GM19240 (cell line): ENCODE measurements at regions not wholly inside any gene's neighbourhood (a gene's known extent, or its start where the extent isn't known, plus 50 kb on each side); places are given as distances from the start of the nearest gene placed in this dataset.
"Not testable (repeated sequence)": the region's sequence is repeated elsewhere in the genome, so short reads cannot be mapped to it uniquely, and the experiment has no call there.

Experiments used
- DNase-seq: peaks from one replicate; pipeline ENCODE4 v3.0.0; 2011; ENCODE audit warnings: low spot score; ENCODE audit not compliant: insufficient read length

DNA sequence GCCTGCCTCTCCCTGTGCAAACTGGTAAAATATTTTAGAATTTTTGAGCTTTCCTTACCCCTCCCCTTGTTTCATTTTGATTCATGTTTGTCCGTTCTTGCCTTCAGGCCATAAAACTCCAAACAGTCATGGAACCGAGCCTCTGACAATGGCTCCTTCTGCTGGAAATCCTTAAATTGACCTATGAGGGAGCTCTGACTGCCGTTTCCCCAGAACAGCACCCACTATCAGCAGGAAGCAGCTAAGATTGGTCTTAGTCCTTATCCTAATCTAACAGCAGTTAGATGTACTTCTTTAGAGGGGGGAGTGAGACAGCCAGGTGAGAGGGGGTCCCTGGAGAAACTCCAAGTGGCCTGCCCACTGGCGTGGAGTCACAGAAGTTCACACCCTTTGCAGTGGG, 106.7 kb downstream of the FAM174A start:
- DNase-seq = no peak

DNA sequence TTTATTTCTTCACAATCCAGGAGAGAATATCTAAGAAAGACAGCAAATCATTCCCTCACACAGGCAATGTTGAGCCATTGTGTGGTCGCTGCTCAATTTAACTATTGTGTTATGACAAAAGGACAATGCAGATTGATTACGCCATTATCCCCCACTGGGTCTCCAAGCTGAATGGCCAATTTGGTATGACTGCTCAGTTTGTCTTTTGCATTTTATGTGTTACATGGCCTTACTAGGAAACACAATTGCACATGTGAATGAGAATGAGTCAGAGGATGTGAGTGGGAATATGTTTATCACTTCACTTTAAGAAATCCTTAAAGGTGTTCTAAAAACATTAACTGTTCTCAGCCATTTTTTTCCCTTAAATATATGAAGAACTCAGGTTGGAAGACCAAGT, 108.3 kb downstream of the FAM174A start:
- no peak for DNase-seq

DNA sequence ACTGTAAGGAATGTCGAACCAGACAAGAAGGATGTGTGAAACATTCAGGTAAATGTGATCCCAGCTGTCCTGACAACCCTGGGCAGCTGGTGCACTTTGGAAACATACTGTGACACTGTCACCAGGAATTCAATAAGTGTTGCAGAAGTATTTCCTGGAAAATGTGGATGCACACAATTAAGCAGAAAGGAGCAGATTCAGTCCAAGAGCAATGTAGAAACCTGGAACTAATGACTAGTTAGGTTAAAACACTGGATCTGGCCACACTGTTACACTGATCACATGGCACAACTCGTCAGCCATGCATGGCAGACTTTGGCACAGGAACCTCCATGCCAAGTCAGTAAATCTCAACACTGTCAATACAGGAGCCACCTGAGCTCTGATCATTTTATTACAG, 109.0 kb downstream of the FAM174A start:
- no peak for DNase-seq

DNA sequence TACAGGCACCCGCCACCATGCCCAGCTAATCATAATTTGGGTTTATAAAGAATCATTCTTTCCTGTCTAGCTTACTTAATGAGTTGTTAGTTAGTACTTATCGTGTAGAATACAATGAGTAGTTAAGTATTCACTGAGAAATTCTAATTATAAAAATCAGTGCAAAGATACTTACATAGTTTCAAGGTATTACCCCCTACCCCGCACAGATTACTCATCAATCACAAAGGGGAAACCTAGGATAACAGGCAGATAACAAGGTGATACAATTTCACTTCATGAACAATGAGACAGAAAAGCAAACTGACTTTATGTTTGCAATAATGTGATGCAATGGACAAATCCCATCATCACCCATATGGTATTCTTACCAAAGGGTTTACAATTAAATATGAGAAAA, 109.6 kb downstream of the FAM174A start:
- no peak for DNase-seq

DNA sequence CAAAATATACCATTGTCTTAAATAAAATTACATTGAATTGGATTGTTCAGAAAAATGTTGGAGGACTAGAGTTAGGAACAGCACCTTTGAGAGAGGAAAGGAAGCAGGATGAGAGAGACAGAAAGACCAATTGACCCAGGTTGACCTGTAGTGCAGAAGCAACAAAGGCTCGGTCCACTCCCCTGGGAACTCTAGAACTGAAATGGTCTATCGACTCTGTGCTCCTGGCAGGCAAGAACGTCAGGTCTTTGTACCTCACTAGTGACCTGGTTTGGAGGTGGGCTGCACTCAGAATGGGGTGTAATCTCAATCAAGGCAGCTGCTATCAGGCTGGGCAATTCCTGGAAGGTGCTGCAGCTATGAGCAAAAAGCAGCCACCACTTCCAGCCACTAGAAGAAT, 110.8 kb downstream of the FAM174A start:
- no peak for DNase-seq

DNA sequence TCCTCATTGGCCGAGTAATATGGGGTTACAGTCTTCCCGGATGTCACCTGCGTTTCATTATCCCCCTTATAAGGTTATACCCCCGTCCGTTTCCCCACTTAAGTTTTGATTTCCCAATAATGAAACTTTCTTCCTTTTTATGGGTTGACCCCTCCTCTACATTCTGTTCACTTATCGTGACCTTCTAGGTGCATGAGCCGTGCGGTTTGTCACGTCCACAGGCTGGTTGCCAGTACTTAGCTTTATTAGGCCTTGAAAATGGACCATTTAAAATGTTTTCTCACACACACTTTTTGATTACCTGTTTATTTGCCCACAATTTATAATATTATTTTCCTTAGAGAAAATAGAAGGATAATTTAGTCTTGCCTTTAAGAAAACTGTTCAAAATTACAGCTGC, 111.5 kb downstream of the FAM174A start:
- no peak for DNase-seq

DNA sequence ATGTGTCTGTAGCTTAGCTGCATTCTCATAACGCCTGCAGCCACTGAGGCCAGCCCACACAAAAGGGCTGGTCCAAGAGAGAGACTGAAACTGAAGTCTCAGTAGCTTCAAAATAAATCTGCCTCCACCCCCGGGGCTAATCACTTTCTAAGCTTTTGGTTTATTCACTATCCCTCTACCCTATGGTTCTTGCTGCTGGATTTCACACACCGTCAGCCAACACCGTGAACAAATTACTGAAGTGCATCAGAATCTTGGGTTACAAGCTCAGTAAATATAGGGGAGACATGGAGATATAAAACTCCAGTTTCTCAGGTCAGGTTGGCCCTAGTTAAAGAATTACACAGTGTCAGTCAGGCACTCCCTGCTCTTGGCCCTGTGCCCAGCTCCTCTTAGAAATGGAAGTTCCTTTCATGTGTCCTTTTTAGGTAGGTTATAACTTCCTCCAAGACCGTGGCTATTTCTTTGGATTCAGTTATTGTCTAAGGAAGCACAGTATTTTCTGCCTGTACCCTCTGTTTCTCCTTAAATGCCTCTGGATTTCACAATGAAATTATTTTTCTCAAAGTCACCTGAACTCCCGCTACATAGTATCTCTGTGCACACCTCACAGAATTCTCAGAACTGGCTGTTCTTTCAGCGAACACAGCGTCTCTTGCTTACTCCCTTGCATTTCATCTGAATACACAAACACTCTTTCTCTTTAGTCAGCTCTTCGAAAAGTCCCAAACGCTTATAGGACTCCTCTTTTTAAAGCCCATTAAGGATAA, 112.5 kb downstream of the FAM174A start:
- no peak for DNase-seq

DNA sequence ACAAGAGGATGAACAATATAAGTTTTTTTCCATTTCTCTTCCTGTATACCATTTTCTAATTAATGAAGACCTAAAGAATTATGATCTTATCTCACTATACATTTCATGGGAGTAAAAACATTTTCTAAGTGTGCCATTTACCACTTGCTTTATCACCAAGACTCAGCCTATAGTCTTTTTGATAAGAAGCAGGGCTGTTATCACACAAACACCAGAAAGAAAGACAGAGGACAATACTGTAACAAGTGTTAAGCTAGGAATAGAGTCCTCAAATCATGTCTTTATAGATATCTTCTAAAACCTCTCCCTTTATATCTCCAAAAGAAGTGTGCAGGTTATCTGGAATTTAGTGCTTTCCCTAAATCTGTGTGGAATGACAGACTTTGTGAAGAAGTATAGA, 119.7 kb downstream of the FAM174A start:
- DNase-seq = no peak

DNA sequence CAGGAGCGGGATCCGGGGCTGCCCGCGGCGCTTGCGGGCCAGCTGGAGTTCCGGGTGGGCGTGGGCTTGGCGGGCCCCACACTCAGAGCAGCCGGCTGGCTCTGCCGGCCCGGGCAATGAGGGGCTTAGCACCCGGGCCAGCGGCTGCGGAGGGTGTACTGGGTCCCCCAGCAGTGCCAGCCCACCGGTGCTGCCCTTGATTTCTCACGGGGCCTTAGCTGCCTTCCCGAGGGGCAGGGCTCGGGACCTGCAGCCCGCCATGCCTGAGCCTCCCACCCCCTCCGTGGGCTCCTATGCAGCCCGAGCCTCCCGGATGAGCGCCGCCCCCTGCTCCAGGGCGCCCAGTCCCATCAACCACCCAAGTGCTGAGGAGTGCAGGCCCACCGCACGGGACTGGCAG, 121.6 kb downstream of the FAM174A start:
- not testable (repeated sequence) for DNase-seq

DNA sequence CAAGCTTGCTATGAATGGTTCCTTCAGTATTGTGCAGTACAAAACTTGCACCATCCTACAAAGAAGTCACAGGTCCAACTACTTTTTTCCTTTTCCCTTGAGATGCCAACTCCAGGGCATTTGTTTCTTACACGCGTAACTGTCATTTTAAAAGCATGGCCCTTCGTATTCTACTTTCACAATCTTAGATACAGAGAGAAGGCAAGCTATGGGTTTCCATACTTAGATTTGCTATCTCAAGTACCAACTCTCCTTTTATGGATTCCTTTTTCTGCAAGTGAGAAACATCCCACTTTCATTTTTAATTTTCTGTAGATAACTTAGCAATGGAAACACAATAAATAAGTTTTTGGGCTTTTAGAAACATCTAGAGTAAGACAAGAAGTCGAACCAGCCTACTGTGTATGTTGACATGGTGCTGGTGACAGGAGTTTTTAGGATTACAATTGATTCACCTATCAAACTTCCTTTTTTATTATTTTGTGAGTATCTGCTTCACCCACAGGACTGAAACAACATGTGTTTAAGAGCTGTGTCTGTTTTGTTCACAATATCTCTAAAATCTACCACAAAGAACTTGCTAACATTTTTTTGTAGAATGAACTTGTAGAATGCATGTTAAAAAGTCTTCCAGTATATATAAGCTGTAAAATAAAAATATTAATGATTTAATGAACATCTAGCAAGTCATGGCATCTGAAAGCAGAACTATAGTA, 124.1 kb downstream of the FAM174A start:
- DNase-seq = no peak

DNA sequence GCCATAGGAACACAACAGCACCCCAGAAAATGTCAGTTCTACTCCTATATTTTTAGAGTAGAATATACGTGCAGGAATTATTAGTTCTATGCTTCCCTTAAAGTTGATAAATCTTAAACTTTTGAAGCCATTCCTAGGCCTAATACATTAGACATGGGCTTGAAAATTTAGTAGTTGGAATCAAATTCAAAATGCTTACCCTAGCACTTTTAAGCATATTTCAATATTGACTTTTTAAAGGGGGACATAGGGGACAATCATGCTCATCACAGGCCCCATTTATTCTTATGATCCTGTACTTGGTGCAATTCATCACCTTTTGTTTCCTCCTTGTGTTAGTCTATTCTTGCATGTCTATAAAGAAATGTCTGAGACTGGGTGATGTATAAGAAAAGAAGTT, 129.0 kb downstream of the FAM174A start:
- no peak for DNase-seq

DNA sequence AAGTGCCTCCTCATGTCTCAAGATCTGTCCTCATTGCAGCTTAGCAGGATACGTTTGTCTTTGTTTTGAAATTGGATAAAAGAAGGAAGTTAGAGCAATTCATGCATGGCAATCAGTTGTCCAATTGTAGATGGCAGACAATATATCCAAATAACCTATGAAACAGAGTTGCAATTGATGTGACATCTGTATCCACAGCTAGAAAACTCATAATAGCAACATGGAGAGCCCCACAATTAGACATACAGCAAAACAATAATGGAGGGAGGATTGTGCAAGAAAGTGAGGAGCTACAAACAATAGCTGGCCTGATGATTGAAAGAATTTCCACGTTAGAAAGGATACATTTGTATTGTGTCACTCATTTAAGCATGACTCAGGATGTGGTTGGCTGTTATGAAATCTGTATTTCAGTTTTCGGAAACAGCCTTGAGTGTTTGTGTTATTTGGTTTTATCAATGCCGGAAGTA, 132.0 kb downstream of the FAM174A start:
- DNase-seq = no peak

DNA sequence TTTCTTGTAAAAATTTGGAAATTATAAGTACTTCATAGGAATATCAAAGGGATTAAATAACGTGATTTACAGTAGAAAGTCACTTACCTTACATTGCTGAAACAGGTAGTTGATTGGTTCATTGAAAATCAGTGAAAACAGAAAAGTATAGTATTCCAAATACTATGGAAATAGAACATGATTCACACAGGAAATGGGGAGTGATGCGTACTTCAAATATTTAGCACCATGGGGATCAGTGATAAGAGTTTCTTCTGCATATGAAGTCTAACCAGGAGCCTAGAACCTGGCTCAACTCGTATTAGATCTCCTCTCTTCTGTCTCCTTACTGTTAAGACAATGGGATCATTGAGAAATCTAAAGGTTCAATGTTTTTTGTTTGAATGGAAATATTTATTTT, 133.3 kb downstream of the FAM174A start:
- no peak for DNase-seq

DNA sequence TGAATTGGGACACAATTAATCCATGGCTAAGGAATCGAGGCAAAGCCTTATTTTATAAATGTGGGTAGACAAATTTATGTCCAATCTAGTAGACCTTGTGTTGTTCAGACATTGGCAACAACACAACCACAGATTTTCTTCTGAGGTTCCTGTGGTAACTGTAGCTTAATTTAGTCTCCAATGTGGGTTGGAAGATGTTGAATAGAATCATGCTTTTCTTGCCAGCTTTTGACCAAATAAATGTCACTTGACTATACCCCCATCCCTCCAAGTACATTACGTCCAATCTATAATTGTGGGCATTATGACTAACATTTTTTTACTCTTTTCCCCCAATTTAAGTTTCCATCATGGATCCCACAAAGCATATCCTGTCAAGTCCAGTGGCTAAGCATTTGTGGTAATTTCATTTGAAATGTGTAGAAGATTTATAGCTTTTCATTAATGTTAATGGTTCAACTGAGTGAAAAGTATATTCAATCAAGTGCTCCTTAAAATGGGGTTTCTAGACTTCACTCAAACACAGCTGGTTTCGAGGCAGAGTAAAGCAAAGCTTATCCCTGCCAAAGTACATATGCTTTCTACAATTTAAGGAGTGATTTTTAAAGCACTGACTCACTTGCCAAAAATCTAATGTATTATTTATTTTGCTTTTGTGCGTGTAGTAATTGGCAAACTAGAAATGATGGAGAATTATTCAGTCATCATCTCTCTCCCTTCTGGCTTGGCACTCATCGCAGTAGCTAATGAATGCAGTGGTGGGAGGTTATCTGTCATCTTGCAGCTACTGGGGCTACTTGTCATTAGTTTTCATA, 141.8 kb downstream of the FAM174A start:
- DNase-seq = no peak

DNA sequence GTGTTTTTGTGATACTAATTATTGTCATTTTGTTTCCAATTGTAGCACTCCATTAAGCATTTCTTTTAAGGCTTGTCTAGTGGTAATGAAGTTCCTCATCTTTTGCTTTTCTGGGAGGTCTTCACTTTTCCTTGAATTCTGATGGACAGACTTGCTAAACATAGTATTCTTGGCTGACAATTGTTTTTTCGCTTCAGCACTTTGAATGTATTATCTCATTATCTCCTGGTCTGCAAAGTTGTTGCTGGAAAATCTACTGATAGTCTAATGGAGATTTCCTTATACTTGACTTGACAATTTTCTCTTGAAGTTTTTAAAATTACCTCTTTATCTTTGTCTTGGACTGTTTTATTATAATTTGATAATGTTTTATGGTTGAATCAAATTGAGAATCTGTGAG, 147.5 kb downstream of the FAM174A start:
- no peak for DNase-seq

DNA sequence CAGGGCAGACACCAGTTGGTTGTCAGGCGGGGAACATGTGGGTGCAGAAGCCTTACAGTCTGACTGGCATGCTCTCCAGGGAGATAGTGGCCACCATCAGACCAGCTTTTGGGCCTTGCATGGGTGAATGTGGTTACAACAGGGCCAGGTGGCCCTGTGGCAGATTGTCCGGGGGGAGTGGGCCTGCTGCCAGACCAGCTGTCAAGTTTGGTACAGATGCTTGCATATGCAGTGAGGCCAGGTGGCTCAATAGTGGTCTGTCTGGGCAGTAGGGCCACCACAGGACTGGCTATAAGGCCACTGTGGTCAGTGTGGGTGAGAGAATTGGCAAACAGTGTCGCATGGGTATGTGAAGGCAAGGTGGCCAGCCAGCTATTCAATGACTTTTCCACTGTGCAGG, 148.7 kb downstream of the FAM174A start:
- no peak for DNase-seq

DNA sequence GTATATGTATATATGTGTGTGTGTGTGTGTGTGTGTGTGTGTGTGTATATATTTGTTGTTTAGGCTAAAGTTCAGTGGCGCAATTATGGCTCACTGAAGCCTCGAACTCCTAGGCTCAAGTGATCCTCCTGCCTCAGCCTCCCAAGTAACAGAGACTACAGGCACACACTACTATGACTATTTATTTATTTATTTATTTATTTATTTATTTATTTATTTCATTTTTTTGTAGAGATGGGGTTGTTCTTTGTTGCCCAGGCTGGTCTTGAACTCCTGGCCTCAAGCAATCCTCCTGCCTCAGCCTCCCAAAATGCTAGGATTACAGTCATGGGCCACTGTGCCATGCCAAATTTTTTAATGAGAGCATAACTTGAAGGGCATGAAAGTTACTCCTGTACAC, 149.9 kb downstream of the FAM174A start:
- not testable (repeated sequence) for DNase-seq

DNA sequence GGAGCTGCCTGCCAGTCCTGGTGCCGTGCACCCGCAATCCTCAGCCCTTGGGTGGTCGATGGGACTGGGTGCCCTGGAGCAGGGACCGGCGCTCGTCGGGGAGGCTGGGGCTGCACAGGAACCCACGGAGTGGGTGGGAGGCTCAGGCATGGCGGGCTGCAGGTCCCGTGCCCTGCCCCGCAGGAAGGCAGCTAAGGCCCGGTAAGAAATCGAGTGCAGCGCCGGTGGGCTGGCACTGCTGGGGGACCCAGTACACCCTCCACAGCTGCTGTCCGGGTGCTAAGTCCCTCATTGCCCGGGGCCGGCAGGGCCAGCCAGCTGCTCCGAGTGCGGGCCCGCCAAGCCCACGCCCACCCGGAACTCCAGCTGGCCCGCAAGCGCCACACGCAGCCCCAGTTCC, 153.7 kb downstream of the FAM174A start:
- DNase-seq = not testable (repeated sequence)

DNA sequence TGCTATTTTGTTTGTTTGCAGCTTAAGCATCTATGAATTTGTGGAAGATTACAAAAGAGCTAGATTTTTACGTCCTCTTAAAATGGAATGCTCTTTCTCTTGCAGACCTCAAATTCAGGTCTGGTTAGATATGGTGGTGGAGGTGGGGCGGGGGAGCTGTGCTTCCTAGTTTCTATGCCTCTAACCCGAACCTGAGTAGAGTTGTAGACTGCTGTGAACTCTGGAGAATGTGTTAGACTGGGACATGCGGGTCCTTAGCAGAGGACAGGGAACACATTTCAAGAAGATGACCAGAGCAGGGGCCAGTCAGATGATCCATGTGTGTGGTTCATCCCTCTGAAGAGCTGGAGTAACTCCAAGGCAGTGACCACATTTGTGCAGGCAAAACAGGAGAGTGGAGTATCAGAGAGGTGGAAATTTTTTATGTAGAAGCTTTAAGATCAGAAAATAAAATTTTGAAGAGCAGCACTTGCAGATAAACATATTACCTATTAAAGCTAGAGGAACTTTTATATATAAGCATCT, 154.9 kb downstream of the FAM174A start:
- DNase-seq = no peak

DNA sequence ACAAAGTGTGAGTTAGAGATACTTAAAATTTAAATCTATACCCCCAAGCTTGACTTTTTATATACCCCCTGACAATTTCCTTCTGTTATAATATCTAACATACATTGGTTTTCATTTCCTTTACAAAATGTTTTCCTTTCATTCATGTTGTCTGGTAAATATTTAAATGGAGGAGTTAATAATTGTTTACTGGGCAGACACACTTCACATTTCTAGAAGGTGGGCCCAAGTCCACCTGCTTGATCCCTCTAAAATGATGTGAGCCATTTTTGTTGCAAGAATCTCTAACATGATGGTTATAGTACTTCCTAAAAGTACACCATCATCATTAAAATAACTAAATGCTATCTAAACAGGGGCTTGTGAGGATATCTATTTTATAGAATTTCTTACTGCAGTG, 155.9 kb downstream of the FAM174A start:
- DNase-seq = no peak

DNA sequence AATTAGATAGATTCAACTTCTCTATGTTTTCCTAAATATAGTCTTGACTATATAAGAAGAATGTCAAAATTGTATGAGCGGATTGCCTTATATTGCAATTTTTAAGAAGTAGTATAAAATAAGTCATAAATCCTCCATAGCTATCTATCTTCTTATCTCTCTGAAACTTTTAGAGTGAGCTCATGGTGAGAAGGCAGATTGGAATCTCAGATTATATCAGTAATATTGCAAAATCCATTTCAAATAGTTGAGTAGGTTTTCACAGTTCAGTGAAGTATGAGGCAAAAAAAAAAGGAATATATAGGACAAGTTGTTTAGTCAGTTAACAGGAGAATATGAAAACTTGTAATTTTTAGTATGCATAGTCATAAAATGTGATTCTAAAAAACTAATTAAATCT, 156.4 kb downstream of the FAM174A start:
- DNase-seq = no peak

DNA sequence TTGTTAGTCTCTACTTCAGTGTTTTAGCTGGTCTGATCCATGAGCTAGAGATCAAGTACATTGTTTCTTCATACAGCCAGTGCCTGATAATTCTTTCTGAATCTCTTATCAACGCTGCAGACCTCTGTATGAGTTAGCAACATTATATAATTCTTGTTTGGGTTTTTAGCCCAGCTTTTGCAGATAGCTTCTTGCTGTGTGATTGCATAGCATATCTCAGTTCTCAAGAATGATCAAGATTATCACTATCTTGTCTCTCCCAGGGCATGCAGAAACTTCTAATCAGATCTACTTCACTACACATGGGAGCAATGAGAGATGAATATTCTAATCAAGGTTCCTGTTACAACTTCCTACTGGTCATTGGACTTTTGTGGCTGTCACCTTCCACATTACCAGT, 158.3 kb downstream of the FAM174A start:
- no peak for DNase-seq
